ENCODE measurements at regions not wholly inside any gene's neighbourhood (a gene's known extent, or its start where the extent isn't known, plus 50 kb on each side); places are given as distances from the start of the nearest gene placed in this dataset.
A peak's percentile ranks its signal among the peaks of the same experiment; 100 is the strongest.
"Not testable (repeated sequence)": the region's sequence is repeated elsewhere in the genome, so short reads cannot be mapped to it uniquely, and the experiment has no call there.

- not testable (repeated sequence) for H3K27ac Mint-ChIP-seq (ENCODE audit: unreplicated experiment); DNase-seq (ENCODE audit: low spot score); H3K4me1 Mint-ChIP-seq (ENCODE audit: unreplicated experiment)
- H3K9me3 Mint-ChIP-seq (ENCODE audit: unreplicated experiment): peaks cover 36% of the 10 kb centered on the region
- H3K4me3 Mint-ChIP-seq (ENCODE audit: unreplicated experiment): peak overlapping the region; percentile 25
- H3K36me3 Mint-ChIP-seq (ENCODE audit: low read depth, unreplicated experiment): peaks cover 16% of the 10 kb centered on the region
- peaks cover 26% of the 10 kb centered on the region for H3K27me3 Mint-ChIP-seq (ENCODE audit: unreplicated experiment)
These were observed 4472.8 kb upstream of the OR11H1 start for GRCh38 chr22:11055176-11055575.

DNA sequence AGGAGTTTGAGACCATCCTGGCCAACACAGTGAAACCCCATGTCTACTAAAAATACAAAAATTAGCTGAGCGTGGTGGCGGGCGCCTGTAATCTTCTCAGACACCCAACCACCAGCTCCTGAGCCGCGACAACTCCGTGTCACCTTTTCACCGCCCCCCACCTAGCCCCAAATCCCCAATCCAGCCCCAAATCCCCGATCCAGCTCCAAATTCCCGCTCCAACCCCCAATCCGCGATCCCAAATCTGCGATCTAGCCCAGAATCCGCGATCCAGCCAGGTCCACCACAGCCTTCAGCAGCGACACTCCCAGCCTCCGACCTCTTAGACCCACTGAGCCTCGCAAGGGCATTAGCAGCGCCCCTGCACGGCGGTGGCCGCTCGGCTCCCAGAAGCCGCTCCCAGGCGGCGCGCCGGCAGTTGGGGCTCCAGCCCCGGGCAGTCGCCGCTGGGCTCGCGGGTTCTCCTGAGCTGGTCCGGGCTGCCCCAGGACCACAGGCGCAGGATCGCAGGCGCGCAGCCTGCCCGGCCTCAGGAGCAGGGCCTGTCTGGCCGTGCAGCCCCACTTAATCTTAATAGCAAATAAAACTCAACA lies 4469.9 kb upstream of the OR11H1 start:
- Mint-ChIP-seq H3K27me3 (ENCODE audit: unreplicated experiment) (peaks cover 26% of the 10 kb centered on the region), H3K36me3 (ENCODE audit: low read depth, unreplicated experiment) (peaks cover 16% of the 10 kb centered on the region), H3K9me3 (ENCODE audit: unreplicated experiment) (peaks cover 45% of the 10 kb centered on the region)
- H3K27ac Mint-ChIP-seq (ENCODE audit: unreplicated experiment); DNase-seq (ENCODE audit: low spot score); H3K4me3 Mint-ChIP-seq (ENCODE audit: unreplicated experiment); H3K4me1 Mint-ChIP-seq (ENCODE audit: unreplicated experiment): not testable (repeated sequence)

- H3K4me1 Mint-ChIP-seq (ENCODE audit: unreplicated experiment); H3K27ac Mint-ChIP-seq (ENCODE audit: unreplicated experiment); DNase-seq (ENCODE audit: low spot score); H3K4me3 Mint-ChIP-seq (ENCODE audit: unreplicated experiment): not testable (repeated sequence)
- H3K36me3 Mint-ChIP-seq (ENCODE audit: low read depth, unreplicated experiment): peaks cover 13% of the 10 kb centered on the region
- peaks cover 49% of the 10 kb centered on the region for H3K9me3 Mint-ChIP-seq (ENCODE audit: unreplicated experiment)
- H3K27me3 Mint-ChIP-seq (ENCODE audit: unreplicated experiment): peaks cover 23% of the 10 kb centered on the region
These were observed 4468.9 kb upstream of the OR11H1 start for GRCh38 chr22:11059129-11059528.

DNA sequence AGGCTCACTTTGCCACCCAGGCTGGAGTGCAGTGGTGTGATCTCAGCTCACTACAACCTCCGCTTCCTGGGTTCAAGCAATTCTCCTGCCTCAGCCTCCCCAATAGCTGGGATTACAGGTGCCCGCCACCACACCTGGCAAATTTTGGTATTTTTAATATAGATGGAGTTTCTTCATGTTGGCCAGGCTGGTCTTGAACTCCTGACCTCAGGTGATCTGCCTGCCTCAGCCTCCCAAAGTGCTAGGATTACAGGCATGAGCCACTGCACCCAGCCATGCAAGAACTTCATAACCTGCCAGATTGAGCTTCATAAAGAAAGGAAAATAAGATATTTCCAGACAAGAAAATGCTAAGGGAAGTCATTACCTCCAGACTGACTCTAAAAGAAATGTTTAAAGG lies 4467.2 kb upstream of the OR11H1 start:
- Mint-ChIP-seq H3K36me3 (ENCODE audit: low read depth, unreplicated experiment) (peaks cover 17% of the 10 kb centered on the region), H3K27me3 (ENCODE audit: unreplicated experiment) (peaks cover 28% of the 10 kb centered on the region), H3K9me3 (ENCODE audit: unreplicated experiment) (peaks cover 49% of the 10 kb centered on the region)
- DNase-seq (ENCODE audit: low spot score); H3K27ac Mint-ChIP-seq (ENCODE audit: unreplicated experiment); H3K4me3 Mint-ChIP-seq (ENCODE audit: unreplicated experiment); H3K4me1 Mint-ChIP-seq (ENCODE audit: unreplicated experiment): not testable (repeated sequence)

- peaks cover 50% of the 10 kb centered on the region for H3K9me3 Mint-ChIP-seq (ENCODE audit: unreplicated experiment)
- H3K36me3 Mint-ChIP-seq (ENCODE audit: low read depth, unreplicated experiment): peaks cover 25% of the 10 kb centered on the region
- H3K4me3 Mint-ChIP-seq (ENCODE audit: unreplicated experiment); DNase-seq (ENCODE audit: low spot score); H3K27ac Mint-ChIP-seq (ENCODE audit: unreplicated experiment); H3K4me1 Mint-ChIP-seq (ENCODE audit: unreplicated experiment): not testable (repeated sequence)
- H3K27me3 Mint-ChIP-seq (ENCODE audit: unreplicated experiment): peaks cover 31% of the 10 kb centered on the region
These were observed 4465.5 kb upstream of the OR11H1 start for GRCh38 chr22:11062534-11062933.

DNA sequence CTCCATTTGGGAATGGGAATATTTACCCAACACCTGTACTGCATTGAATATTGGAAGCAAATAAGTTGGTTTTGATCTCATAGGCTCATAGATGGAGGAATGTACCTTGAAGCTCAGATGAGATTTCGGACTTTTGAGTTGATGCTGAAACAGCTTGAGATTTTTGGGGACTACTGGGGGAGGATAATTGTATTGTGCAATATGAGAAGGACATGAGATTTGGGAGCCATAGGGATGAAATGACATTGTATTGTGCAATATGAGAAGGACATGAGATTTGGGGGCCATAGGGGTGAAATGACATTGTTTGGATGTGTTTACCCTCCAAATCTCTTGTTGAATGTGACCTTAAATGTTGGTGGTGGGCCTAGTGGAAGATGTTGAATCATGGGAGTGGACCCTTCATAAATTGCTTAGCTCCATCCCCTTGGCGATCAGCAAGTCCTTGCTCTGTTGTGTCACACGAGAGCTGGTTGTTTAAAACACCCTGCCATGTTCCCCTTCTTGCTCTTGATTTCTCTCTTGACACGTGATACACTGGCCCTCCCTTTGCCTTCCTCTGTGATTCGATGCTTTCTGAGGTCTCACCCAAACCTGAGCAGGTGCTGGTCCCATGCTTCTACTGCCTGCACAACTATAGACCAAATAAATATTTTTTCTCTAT lies 4464.8 kb upstream of the OR11H1 start:
- not testable (repeated sequence) for H3K27ac Mint-ChIP-seq (ENCODE audit: unreplicated experiment); DNase-seq (ENCODE audit: low spot score); H3K4me1 Mint-ChIP-seq (ENCODE audit: unreplicated experiment); H3K4me3 Mint-ChIP-seq (ENCODE audit: unreplicated experiment)
- peaks cover 34% of the 10 kb centered on the region for H3K27me3 Mint-ChIP-seq (ENCODE audit: unreplicated experiment)
- H3K9me3 Mint-ChIP-seq (ENCODE audit: unreplicated experiment): peaks cover 56% of the 10 kb centered on the region
- H3K36me3 Mint-ChIP-seq (ENCODE audit: low read depth, unreplicated experiment): peaks cover 32% of the 10 kb centered on the region

GRCh38 chr22:11065210-11065609 lies 4462.8 kb upstream of the OR11H1 start:
- not testable (repeated sequence) for DNase-seq (ENCODE audit: low spot score); H3K27ac Mint-ChIP-seq (ENCODE audit: unreplicated experiment); H3K4me1 Mint-ChIP-seq (ENCODE audit: unreplicated experiment); H3K4me3 Mint-ChIP-seq (ENCODE audit: unreplicated experiment)
- Mint-ChIP-seq H3K36me3 (ENCODE audit: low read depth, unreplicated experiment) (peaks cover 35% of the 10 kb centered on the region), H3K27me3 (ENCODE audit: unreplicated experiment) (peaks cover 34% of the 10 kb centered on the region), H3K9me3 (ENCODE audit: unreplicated experiment) (peaks cover 54% of the 10 kb centered on the region)

DNA sequence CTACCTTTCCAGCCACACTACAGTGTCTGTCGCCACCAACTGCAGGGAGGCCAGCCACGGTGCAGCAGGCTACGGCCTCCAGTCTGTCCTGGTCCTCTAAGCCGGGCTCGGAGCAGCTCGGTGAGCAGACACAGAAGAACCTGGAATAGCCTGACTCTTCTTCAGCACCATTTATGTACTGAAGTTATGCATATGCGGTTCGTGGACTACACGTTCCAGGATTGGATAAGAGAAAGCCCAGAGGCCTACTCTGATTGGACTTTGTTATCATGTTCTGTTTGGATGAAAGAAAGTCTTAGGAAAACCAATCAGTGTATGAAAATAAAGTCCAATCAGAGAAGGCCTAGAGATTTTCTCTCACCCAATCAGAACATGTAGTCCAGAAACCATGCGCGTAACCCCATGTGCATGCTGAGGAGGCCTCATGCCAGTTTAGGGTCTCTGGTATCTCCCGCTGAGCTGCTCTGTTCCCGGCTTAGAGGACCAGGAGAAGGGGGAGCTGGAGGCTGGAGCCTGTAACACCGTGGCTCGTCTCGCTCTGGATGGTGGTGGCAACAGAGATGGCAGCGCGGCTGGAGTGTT lies 4462.0 kb upstream of the OR11H1 start:
- not testable (repeated sequence) for H3K4me1 Mint-ChIP-seq (ENCODE audit: unreplicated experiment); DNase-seq (ENCODE audit: low spot score); H3K4me3 Mint-ChIP-seq (ENCODE audit: unreplicated experiment)
- Mint-ChIP-seq H3K27ac (ENCODE audit: unreplicated experiment) (peak overlapping the region; percentile 88), H3K9me3 (ENCODE audit: unreplicated experiment) (peaks cover 50% of the 10 kb centered on the region), H3K27me3 (ENCODE audit: unreplicated experiment) (peaks cover 34% of the 10 kb centered on the region), H3K36me3 (ENCODE audit: low read depth, unreplicated experiment) (peaks cover 35% of the 10 kb centered on the region)
